ENCODE measurements at regions not wholly inside any gene's neighbourhood (a gene's known extent, or its start where the extent isn't known, plus 50 kb on each side); places are given as distances from the start of the nearest gene placed in this dataset.

GRCh38 chr3:176767385-176767784 is 429.9 kb downstream of the TBL1XR1 start:
- peaks cover 5% of the 10 kb centered on the region for H3K9me3 Mint-ChIP-seq
- no peak overlapping the region for H3K27ac Mint-ChIP-seq (ENCODE audit: unreplicated experiment)
- H3K27me3 Mint-ChIP-seq (ENCODE audit: low read depth): no peaks in the 10 kb centered on the region

GRCh38 chr3:176766862-176767261 is 430.4 kb downstream of the TBL1XR1 start:
- no peak for TF ChIP-seq CTCF (conservative IDR thresholded peaks at IDR 0.05)
- no peak for DNase-seq (ENCODE audit: low read depth, low spot score)
- Mint-ChIP-seq H3K4me3 (no peak overlapping the region), H3K36me3 (ENCODE audit: low read depth) (no peaks in the 10 kb centered on the region), H3K9me3 (peaks cover 5% of the 10 kb centered on the region), H3K27me3 (ENCODE audit: low read depth) (no peaks in the 10 kb centered on the region), H3K4me1 (no peaks in the 10 kb centered on the region), H3K27ac (ENCODE audit: unreplicated experiment) (no peak overlapping the region)

More at GRCh38 chr3:176767385-176767784, 429.9 kb downstream of the TBL1XR1 start:
- H3K4me1 Mint-ChIP-seq: no peaks in the 10 kb centered on the region
- H3K36me3 Mint-ChIP-seq (ENCODE audit: low read depth): no peaks in the 10 kb centered on the region
- no peak for DNase-seq (ENCODE audit: low read depth, low spot score)
- TF ChIP-seq CTCF (conservative IDR thresholded peaks at IDR 0.05): no peak
- H3K4me3 Mint-ChIP-seq: no peak overlapping the region

GRCh38 chr3:176765382-176765900 is 431.8 kb downstream of the TBL1XR1 start:
- DNase-seq (ENCODE audit: low read depth, low spot score): no peak
- Mint-ChIP-seq H3K4me3 (no peak overlapping the region), H3K27ac (ENCODE audit: unreplicated experiment) (no peak overlapping the region), H3K27me3 (ENCODE audit: low read depth) (no peaks in the 10 kb centered on the region), H3K4me1 (no peaks in the 10 kb centered on the region), H3K36me3 (ENCODE audit: low read depth) (no peaks in the 10 kb centered on the region), H3K9me3 (peaks cover 5% of the 10 kb centered on the region)
- no peak for TF ChIP-seq CTCF (conservative IDR thresholded peaks at IDR 0.05)

GRCh38 chr3:176759815-176760506 is 437.3 kb downstream of the TBL1XR1 start:
- no peaks in the 10 kb centered on the region for H3K9me3 Mint-ChIP-seq
- no peaks in the 10 kb centered on the region for H3K27me3 Mint-ChIP-seq (ENCODE audit: low read depth)
- no peak overlapping the region for H3K27ac Mint-ChIP-seq (ENCODE audit: unreplicated experiment)
- no peak for DNase-seq (ENCODE audit: low read depth, low spot score)
- no peaks in the 10 kb centered on the region for H3K36me3 Mint-ChIP-seq (ENCODE audit: low read depth)
- no peak for TF ChIP-seq CTCF (conservative IDR thresholded peaks at IDR 0.05)
- H3K4me3 Mint-ChIP-seq: no peak overlapping the region
- H3K4me1 Mint-ChIP-seq: no peaks in the 10 kb centered on the region

GRCh38 chr3:176757429-176757828 is 439.9 kb downstream of the TBL1XR1 start:
- H3K9me3 Mint-ChIP-seq: no peaks in the 10 kb centered on the region
- no peak overlapping the region for H3K4me3 Mint-ChIP-seq
- DNase-seq (ENCODE audit: low read depth, low spot score): no peak
- no peaks in the 10 kb centered on the region for H3K27me3 Mint-ChIP-seq (ENCODE audit: low read depth)
- no peaks in the 10 kb centered on the region for H3K4me1 Mint-ChIP-seq
- H3K36me3 Mint-ChIP-seq (ENCODE audit: low read depth): no peaks in the 10 kb centered on the region
- no peak overlapping the region for H3K27ac Mint-ChIP-seq (ENCODE audit: unreplicated experiment)
- no peak for TF ChIP-seq CTCF (conservative IDR thresholded peaks at IDR 0.05)

Measured in neural crest cell (in vitro differentiated cells).